ENCODE measurements at regions not wholly inside any gene's neighbourhood (a gene's known extent, or its start where the extent isn't known, plus 50 kb on each side); places are given as distances from the start of the nearest gene placed in this dataset.

DNA sequence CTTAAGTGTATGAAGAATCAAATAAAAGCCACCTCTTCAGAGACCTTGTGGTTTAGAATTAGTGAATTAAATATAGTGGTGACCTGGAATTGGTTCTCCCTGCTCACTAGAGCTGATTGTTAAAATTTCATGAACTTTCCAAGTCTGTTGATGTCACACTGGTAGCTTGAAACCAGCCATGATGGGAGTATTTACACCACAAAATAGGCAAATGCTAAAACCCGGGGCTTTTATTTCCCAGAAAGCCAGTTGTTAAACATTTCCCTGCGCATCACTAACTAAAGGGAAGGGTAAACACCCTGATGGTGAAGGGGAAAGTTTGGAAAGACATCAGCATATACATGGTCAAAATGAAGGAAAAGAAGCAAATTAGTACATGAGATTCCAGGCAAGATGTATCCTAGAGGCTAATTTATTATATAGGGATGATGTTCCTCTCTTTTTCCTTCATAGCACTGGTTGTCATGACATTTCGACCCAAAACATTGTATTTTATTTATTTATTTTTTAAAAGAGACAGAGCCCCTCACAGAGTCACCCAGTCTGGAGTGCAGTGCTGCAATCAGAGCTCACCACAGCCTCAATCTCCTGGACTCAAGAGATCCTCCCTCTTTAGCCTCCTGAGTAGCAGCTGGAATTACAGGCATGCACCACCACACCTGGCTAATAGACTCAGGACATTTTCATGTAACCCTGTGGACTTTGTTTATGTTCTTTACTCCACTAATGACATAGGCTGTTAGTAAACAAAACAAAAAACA lies 123.2 kb downstream of the RIN2 start:
- H3K9me3 Mint-ChIP-seq, result peaks cover 0 to 2% of the 10 kb centered on the region in 2 donors
- DNase-seq, result no peak
- no peaks in the 10 kb centered on the region for H3K36me3 Mint-ChIP-seq (ENCODE audit: insufficient read depth in 2 of 2)
- H3K4me1 Mint-ChIP-seq (ENCODE audit: low read depth), result no peaks in the 10 kb centered on the region
- H3K27me3 Mint-ChIP-seq (ENCODE audit: low read depth), result no peaks in the 10 kb centered on the region
- no peak overlapping the region for H3K4me3 Mint-ChIP-seq
- no peak overlapping the region for H3K27ac Mint-ChIP-seq
- ATAC-seq (replicated peaks in 1 of 2), result no peak

GRCh38 chr20:19881990-19882389 lies 123.9 kb downstream of the RIN2 start:
- H3K27me3 Mint-ChIP-seq (ENCODE audit: low read depth), result no peaks in the 10 kb centered on the region
- ATAC-seq (replicated peaks in 1 of 2) (no peak), DNase-seq (no peak)
- H3K36me3 Mint-ChIP-seq (ENCODE audit: insufficient read depth in 2 of 2), result no peaks in the 10 kb centered on the region
- H3K27ac Mint-ChIP-seq, result no peak overlapping the region
- no peak overlapping the region for H3K4me3 Mint-ChIP-seq
- H3K9me3 Mint-ChIP-seq, result peaks cover 0 to 2% of the 10 kb centered on the region in 2 donors
- no peaks in the 10 kb centered on the region for H3K4me1 Mint-ChIP-seq (ENCODE audit: low read depth)

GRCh38 chr20:19882446-19882845 lies 124.4 kb downstream of the RIN2 start:
- H3K27me3 Mint-ChIP-seq (ENCODE audit: low read depth), result no peaks in the 10 kb centered on the region
- H3K4me1 Mint-ChIP-seq (ENCODE audit: low read depth), result no peaks in the 10 kb centered on the region
- no peaks in the 10 kb centered on the region for H3K36me3 Mint-ChIP-seq (ENCODE audit: insufficient read depth in 2 of 2)
- peaks cover 0 to 2% of the 10 kb centered on the region in 2 donors for H3K9me3 Mint-ChIP-seq
- H3K4me3 Mint-ChIP-seq, result no peak overlapping the region
- DNase-seq, result no peak
- no peak for ATAC-seq (replicated peaks in 1 of 2)
- no peak overlapping the region for H3K27ac Mint-ChIP-seq

DNA sequence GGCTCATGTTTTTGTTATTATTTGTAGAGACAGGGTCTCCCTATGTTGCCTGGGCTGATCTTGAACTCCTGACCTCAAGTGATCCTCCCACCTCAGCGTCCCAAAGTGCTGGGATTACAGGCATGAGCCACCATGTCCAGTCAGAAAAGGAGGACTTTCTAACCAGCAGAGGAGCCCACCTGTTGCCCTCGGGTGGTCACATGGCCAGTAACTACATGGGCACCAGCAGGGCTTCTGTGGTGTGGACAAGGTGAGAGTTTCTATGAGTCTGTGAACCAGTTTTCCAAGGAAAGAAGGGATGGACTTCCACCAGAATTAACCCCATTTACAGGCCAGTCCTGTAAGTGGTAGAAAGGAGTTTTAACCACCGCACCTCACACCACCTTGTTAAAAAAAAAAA lies 125.4 kb downstream of the RIN2 start:
- H3K27me3 Mint-ChIP-seq (ENCODE audit: low read depth), result peaks cover 5% of the 10 kb centered on the region
- DNase-seq (no peak), ATAC-seq (replicated peaks in 1 of 2) (no peak)
- H3K4me1 Mint-ChIP-seq (ENCODE audit: low read depth), result no peaks in the 10 kb centered on the region
- no peaks in the 10 kb centered on the region for H3K36me3 Mint-ChIP-seq (ENCODE audit: insufficient read depth in 2 of 2)
- H3K9me3 Mint-ChIP-seq, result no peaks in the 10 kb centered on the region
- H3K27ac Mint-ChIP-seq, result no peak overlapping the region
- H3K4me3 Mint-ChIP-seq, result no peak overlapping the region

- no peak for DNase-seq
- no peak for ATAC-seq (replicated peaks in 1 of 2)
- H3K4me1 Mint-ChIP-seq (ENCODE audit: low read depth), result no peaks in the 10 kb centered on the region
- H3K27me3 Mint-ChIP-seq (ENCODE audit: low read depth), result peaks cover 25% of the 10 kb centered on the region
- H3K4me3 Mint-ChIP-seq, result no peak overlapping the region
- no peaks in the 10 kb centered on the region for H3K36me3 Mint-ChIP-seq (ENCODE audit: insufficient read depth in 2 of 2)
- no peaks in the 10 kb centered on the region for H3K9me3 Mint-ChIP-seq
- no peak overlapping the region for H3K27ac Mint-ChIP-seq
Observed at GRCh38 chr20:19885594-19885938, 127.5 kb downstream of the RIN2 start.

- Mint-ChIP-seq H3K4me1 (ENCODE audit: low read depth) (no peaks in the 10 kb centered on the region), H3K9me3 (no peaks in the 10 kb centered on the region), H3K27me3 (ENCODE audit: low read depth) (peaks cover 30% of the 10 kb centered on the region), H3K4me3 (no peak overlapping the region), H3K36me3 (ENCODE audit: insufficient read depth in 2 of 2) (no peaks in the 10 kb centered on the region), H3K27ac (no peak overlapping the region)
- no peak for DNase-seq
- no peak for ATAC-seq (replicated peaks in 1 of 2)
Observed at GRCh38 chr20:19885939-19886660, 128.0 kb downstream of the RIN2 start.

DNA sequence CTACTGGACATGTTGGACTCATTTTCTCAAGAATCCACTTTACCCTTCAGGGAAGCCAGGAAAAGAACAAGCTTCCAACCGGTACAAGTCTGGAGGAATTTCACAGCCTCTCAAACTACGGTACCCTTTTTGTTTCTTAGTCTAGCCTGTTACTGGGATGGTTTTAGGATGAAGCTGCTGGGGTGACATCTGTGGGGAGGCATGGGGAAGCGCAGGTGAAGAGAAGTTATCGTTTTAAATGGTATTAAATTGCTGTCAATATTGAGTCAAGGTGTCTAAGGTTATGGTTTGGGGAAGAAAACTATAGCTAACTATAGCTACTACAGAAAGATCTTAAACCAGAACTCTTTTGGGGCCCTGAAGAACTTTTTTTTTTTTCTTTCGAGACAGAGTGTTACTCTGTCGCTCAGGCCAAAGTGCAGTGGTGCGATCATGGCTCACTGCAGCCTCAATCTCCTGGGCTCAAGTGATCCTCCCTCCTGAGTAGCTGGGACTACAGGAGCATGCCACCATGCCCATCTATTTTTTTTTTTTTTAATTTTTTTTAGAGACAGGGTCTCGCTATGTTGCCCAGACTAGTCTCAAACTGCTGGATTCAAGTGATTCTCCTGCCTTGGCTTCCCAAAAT lies 128.7 kb downstream of the RIN2 start:
- H3K4me3 Mint-ChIP-seq, result no peak overlapping the region
- no peak for ATAC-seq (replicated peaks in 1 of 2)

GRCh38 chr20:19887556-19888268 lies 129.4 kb upstream of the NAA20 start:
- peaks cover 39% of the 10 kb centered on the region for H3K27me3 Mint-ChIP-seq (ENCODE audit: low read depth)
- H3K4me3 Mint-ChIP-seq, result no peak overlapping the region
- no peaks in the 10 kb centered on the region for H3K9me3 Mint-ChIP-seq
- H3K36me3 Mint-ChIP-seq (ENCODE audit: insufficient read depth in 2 of 2), result no peaks in the 10 kb centered on the region
- no peaks in the 10 kb centered on the region for H3K4me1 Mint-ChIP-seq (ENCODE audit: low read depth)
- no peak for DNase-seq
- ATAC-seq (replicated peaks in 1 of 2), result no peak
- no peak overlapping the region for H3K27ac Mint-ChIP-seq

More for the DNA sequence above, 128.7 kb downstream of the RIN2 start:
- no peak for DNase-seq
- no peak overlapping the region for H3K27ac Mint-ChIP-seq
- peaks cover 36% of the 10 kb centered on the region for H3K27me3 Mint-ChIP-seq (ENCODE audit: low read depth)
- H3K36me3 Mint-ChIP-seq (ENCODE audit: insufficient read depth in 2 of 2), result no peaks in the 10 kb centered on the region
- no peaks in the 10 kb centered on the region for H3K4me1 Mint-ChIP-seq (ENCODE audit: low read depth)
- H3K9me3 Mint-ChIP-seq, result no peaks in the 10 kb centered on the region

- no peak for DNase-seq
- no peaks in the 10 kb centered on the region for H3K9me3 Mint-ChIP-seq
- H3K4me1 Mint-ChIP-seq (ENCODE audit: low read depth), result no peaks in the 10 kb centered on the region
- H3K4me3 Mint-ChIP-seq, result no peak overlapping the region
- H3K27ac Mint-ChIP-seq, result no peak overlapping the region
- H3K27me3 Mint-ChIP-seq (ENCODE audit: low read depth), result peaks cover 41% of the 10 kb centered on the region
- no peak for ATAC-seq (replicated peaks in 1 of 2)
- no peaks in the 10 kb centered on the region for H3K36me3 Mint-ChIP-seq (ENCODE audit: insufficient read depth in 2 of 2)
Observed at GRCh38 chr20:19888269-19888671, 128.9 kb upstream of the NAA20 start.

DNA sequence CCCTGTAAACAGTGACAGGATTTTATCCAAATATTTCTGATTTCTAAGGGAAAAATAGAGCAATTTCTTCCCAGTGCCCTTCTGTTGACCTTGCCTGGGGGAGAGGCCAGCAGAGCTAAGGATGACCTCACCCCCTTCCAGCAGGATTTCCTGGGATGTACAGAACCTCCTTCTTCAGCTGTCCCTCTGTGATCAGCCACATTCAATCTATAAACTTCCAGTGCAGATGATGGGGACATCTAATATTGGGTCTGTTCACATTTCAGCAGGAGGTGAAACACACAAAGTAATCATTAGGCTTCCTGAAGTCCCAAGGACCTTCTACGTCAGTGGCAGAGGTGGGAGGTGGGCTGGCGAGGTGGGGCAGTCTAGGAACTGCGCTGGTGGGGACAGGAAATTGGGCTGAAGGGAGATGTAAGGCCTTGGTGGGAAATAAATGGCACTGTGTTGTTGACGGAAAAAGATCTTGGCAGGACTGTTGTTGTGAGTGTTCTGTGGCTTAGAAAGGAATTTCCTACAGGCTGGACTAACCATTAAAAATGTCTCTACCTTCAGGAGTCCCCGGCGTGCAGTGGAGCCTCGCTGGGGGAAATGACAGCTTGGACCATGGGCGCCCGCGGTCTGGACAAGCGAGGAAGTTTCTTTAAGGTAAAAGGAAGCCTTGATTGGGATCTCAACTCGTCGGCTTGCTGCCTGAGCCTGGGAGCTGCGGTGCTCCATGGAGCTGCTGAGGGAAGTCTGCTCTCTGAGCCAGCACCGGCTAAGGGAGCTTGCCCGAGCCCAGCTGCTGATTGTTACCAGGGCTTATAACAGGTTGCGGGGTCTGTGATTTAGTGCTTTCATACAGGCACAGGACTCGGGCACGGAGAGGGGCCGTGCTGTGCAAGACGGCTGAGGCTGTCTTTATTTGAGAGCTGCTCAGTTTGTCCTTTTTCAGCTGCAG lies 127.9 kb upstream of the NAA20 start:
- no peaks in the 10 kb centered on the region for H3K36me3 Mint-ChIP-seq (ENCODE audit: insufficient read depth in 2 of 2)
- no peak overlapping the region for H3K4me3 Mint-ChIP-seq
- no peak overlapping the region for H3K27ac Mint-ChIP-seq
- DNase-seq (no peak), ATAC-seq (replicated peaks in 1 of 2) (no peak)
- H3K27me3 Mint-ChIP-seq (ENCODE audit: low read depth), result peaks cover 41% of the 10 kb centered on the region
- H3K9me3 Mint-ChIP-seq, result no peaks in the 10 kb centered on the region
- H3K4me1 Mint-ChIP-seq (ENCODE audit: low read depth), result no peaks in the 10 kb centered on the region

DNA sequence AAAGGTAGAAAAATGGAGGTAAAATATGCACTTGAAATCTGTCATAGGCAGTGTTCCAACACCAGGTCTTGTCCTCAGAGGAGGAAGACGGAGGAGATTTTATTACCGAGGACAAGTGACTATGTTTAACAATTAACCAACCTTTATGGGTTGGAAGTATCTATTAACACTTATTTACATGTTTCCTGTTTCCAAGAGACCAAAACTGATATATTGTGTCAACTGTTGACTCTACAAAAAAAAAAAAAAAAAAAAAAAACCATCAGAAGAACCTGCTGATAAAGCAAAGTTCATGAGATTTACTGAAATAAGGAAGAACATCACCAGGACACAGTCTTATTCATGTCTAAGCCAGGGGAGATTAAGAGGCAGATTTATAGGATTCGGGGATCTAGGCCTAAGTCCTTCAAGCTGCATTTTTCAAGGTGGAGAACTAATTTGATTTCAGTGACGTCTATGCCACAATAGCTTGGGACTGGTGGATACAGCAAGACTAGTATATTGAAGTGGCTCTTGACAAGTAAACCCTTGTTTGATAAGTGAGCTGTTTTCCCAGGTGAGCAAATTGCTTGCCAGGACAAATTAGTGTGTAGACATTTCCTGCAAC lies 126.6 kb upstream of the NAA20 start:
- no peak for ATAC-seq (replicated peaks in 1 of 2)
- Mint-ChIP-seq H3K4me3 (no peak overlapping the region), H3K9me3 (peaks cover 0 to 2% of the 10 kb centered on the region in 2 donors), H3K27ac (no peak overlapping the region), H3K27me3 (ENCODE audit: low read depth) (peaks cover 52% of the 10 kb centered on the region), H3K4me1 (ENCODE audit: low read depth) (no peaks in the 10 kb centered on the region), H3K36me3 (ENCODE audit: insufficient read depth in 2 of 2) (no peaks in the 10 kb centered on the region)
- DNase-seq, result no peak

GRCh38 chr20:19893356-19893755 lies 123.8 kb upstream of the NAA20 start:
- H3K4me1 Mint-ChIP-seq (ENCODE audit: low read depth), result no peaks in the 10 kb centered on the region
- ATAC-seq (replicated peaks in 1 of 2), result no peak
- H3K27ac Mint-ChIP-seq, result no peak overlapping the region
- no peak overlapping the region for H3K4me3 Mint-ChIP-seq
- no peaks in the 10 kb centered on the region for H3K36me3 Mint-ChIP-seq (ENCODE audit: insufficient read depth in 2 of 2)
- H3K9me3 Mint-ChIP-seq, result peaks cover 0 to 2% of the 10 kb centered on the region in 2 donors
- DNase-seq, result no peak
- H3K27me3 Mint-ChIP-seq (ENCODE audit: low read depth), result peaks cover 48% of the 10 kb centered on the region
